GM13976 (cell line): ENCODE measurements at regions not wholly inside any gene's neighbourhood (a gene's known extent, or its start where the extent isn't known, plus 50 kb on each side); places are given as distances from the start of the nearest gene placed in this dataset.
"Not testable (repeated sequence)": the region's sequence is repeated elsewhere in the genome, so short reads cannot be mapped to it uniquely, and the experiment has no call there.

Experiments used
- DNase-seq: peaks from one replicate; pipeline ENCODE4 v3.0.0; 2012; ENCODE audit warnings: low spot score
- CTCF ChIP-seq: IDR thresholded peaks from 2 replicates; pipeline ENCODE4 v1.5.1; 2012; ENCODE audit warnings: borderline replicate concordance, mild to moderate bottlenecking; ENCODE audit not compliant: insufficient read depth; ENCODE audit errors: extremely low read depth, missing control alignments, control extremely low read depth
- in situ Hi-C: fragments of 300-500 bp; cut with MboI; formaldehyde crosslinking; loops from one replicate; pipeline ENCODE4 v1.12.0; 2022; ENCODE audit warnings: low sequenced_read_pairs, mixed read lengths, inconsistent platforms; ENCODE audit not compliant: unreplicated experiment

- no peak for DNase-seq
- in situ Hi-C loops = no loop called here
- TF ChIP-seq CTCF = no peak
Observed at GRCh38 chr7:91375378-91375777, 111.1 kb downstream of the FZD1 start.

- no peak for TF ChIP-seq CTCF
- in situ Hi-C loops = no loop called here
- no peak for DNase-seq
Observed at GRCh38 chr7:91378131-91378530, 113.9 kb downstream of the FZD1 start.

- TF ChIP-seq CTCF = no peak
- DNase-seq = no peak
- in situ Hi-C loops = no loop called here
Observed at GRCh38 chr7:91379236-91379635, 115.0 kb downstream of the FZD1 start.

- TF ChIP-seq CTCF = no peak
- no peak for DNase-seq
- in situ Hi-C loops = no loop called here
Observed at GRCh38 chr7:91379991-91380390, 115.8 kb downstream of the FZD1 start.

GRCh38 chr7:91383053-91383904 lies 119.0 kb downstream of the FZD1 start:
- in situ Hi-C loops = no loop called here
- no peak for TF ChIP-seq CTCF

GRCh38 chr7:91383905-91384274 lies 119.7 kb downstream of the FZD1 start:
- in situ Hi-C loops = no loop called here
- DNase-seq = no peak
- no peak for TF ChIP-seq CTCF

More at GRCh38 chr7:91383053-91383904, 119.0 kb downstream of the FZD1 start:
- no peak for DNase-seq

GRCh38 chr7:91394757-91395156 lies 130.5 kb downstream of the FZD1 start:
- DNase-seq, in situ Hi-C loops: not testable (repeated sequence)

- DNase-seq, in situ Hi-C loops: not testable (repeated sequence)
Observed at GRCh38 chr7:91395313-91395712, 131.1 kb downstream of the FZD1 start.
